Trophoblast cell (in vitro differentiated cells and primary cell): ENCODE measurements at regions not wholly inside any gene's neighbourhood (a gene's known extent, or its start where the extent isn't known, plus 50 kb on each side); places are given as distances from the start of the nearest gene placed in this dataset.

Experiments used
- DNase-seq, 2 donors: peaks; one replicate each; pipeline ENCODE4 v3.0.0-alpha.2; 2016
- H2AFZ ChIP-seq: 2 replicates; pipeline ENCODE4 v1.6.1; 2013; ENCODE audit warnings: low read length, moderate library complexity, mild to moderate bottlenecking; ENCODE audit not compliant: insufficient read depth, poor library complexity
- H2AK5ac ChIP-seq: 2 replicates; pipeline ENCODE4 v1.6.1; 2013; ENCODE audit warnings: mild to moderate bottlenecking, low read length
- H2BK120ac ChIP-seq: 2 replicates; pipeline ENCODE4 v1.6.1; 2013; ENCODE audit warnings: low read length, mild to moderate bottlenecking, moderate library complexity; ENCODE audit not compliant: insufficient read depth, poor library complexity
- H2BK12ac ChIP-seq: 2 replicates; pipeline ENCODE4 v1.6.1; 2013; ENCODE audit warnings: mild to moderate bottlenecking, low read length, moderate library complexity
- H2BK5ac ChIP-seq: 2 replicates; pipeline ENCODE4 v1.6.1; 2013; ENCODE audit warnings: low read length, low read depth, moderate library complexity, mild to moderate bottlenecking; ENCODE audit not compliant: poor library complexity
- H3K14ac ChIP-seq: 2 replicates; pipeline ENCODE4 v1.6.1; 2013; ENCODE audit warnings: mild to moderate bottlenecking, low read length
- H3K18ac ChIP-seq: 2 replicates; pipeline ENCODE4 v1.6.1; 2013; ENCODE audit warnings: mild to moderate bottlenecking, low read length
- H3K23ac ChIP-seq: 2 replicates; pipeline ENCODE4 v1.6.1; 2013; ENCODE audit warnings: low read length
- H3K27ac ChIP-seq: 2 replicates; pipeline ENCODE4 v1.5.1; 2013; ENCODE audit warnings: low read depth, mild to moderate bottlenecking, inconsistent platforms, low read length, moderate library complexity
- H3K27me3 ChIP-seq: 2 replicates; pipeline ENCODE4 v1.6.1; 2013; ENCODE audit warnings: inconsistent platforms, mild to moderate bottlenecking, low read length, moderate library complexity; ENCODE audit not compliant: insufficient read depth
- H3K36me3 ChIP-seq, 2 experiments: 1 replicate in 1 of 2; 2 replicates in 1 of 2; pipeline ENCODE4 v1.6.1; 2013; ENCODE audit warnings: low read length in 2 of 2, mild to moderate bottlenecking in 2 of 2, moderate library complexity in 1 of 2; ENCODE audit not compliant: insufficient read depth in 2 of 2, control insufficient read depth in 1 of 2
- H3K4ac ChIP-seq: 2 replicates; pipeline ENCODE4 v1.6.1; 2013; ENCODE audit warnings: low read depth, mild to moderate bottlenecking, low read length, moderate library complexity
- H3K4me1 ChIP-seq, 2 experiments: 1 replicate in 1 of 2; 2 replicates in 1 of 2; pipeline ENCODE4 v1.6.1; 2013; ENCODE audit warnings: low read length in 2 of 2, mild to moderate bottlenecking in 2 of 2, moderate library complexity in 1 of 2; ENCODE audit not compliant: insufficient read depth in 2 of 2, control insufficient read depth in 1 of 2
- H3K4me2 ChIP-seq: 2 replicates; pipeline ENCODE4 v1.6.1; 2013; ENCODE audit warnings: inconsistent platforms, mild to moderate bottlenecking, low read length, moderate library complexity
- H3K4me3 ChIP-seq: 2 replicates; pipeline ENCODE4 v1.5.1; 2013; ENCODE audit warnings: mild to moderate bottlenecking, low read depth, low read length, inconsistent platforms
- H3K79me1 ChIP-seq: one replicate; pipeline ENCODE4 v1.6.1; 2013; ENCODE audit warnings: low read length
- H3K79me2 ChIP-seq: 2 replicates; pipeline ENCODE4 v1.6.1; 2013; ENCODE audit warnings: low read length, mild to moderate bottlenecking; ENCODE audit not compliant: control insufficient read depth, insufficient read depth, poor library complexity
- H3K9ac ChIP-seq: 2 replicates; pipeline ENCODE4 v1.6.1; 2013; ENCODE audit warnings: mild to moderate bottlenecking, low read length
- H3K9me3 ChIP-seq: 2 replicates; pipeline ENCODE4 v1.6.1; 2013; ENCODE audit warnings: low read depth, mild to moderate bottlenecking, control low read depth, inconsistent platforms, low read length; ENCODE audit not compliant: insufficient read depth
- H4K12ac ChIP-seq: 2 replicates; pipeline ENCODE4 v1.6.1; 2013; ENCODE audit warnings: low read depth, mild to moderate bottlenecking, low read length, moderate library complexity
- H4K8ac ChIP-seq: 2 replicates; pipeline ENCODE4 v1.6.1; 2013; ENCODE audit warnings: low read depth, mild to moderate bottlenecking, low read length, moderate library complexity
- H4K91ac ChIP-seq: one replicate; pipeline ENCODE4 v1.6.1; 2013; ENCODE audit warnings: low read depth, mild to moderate bottlenecking, low read length, moderate library complexity
- WGBS: extraction: QIAGEN DNeasy Blood & Tissue Kit; methylation state at CpG from one replicate; pipeline ENCODE4 v1.1.7; 2013; ENCODE audit warnings: missing lambda C conversion rate; ENCODE audit not compliant: insufficient read length, insufficient coverage; ENCODE audit errors: extremely low coverage; 5-methylcytosine and 5-hydroxymethylcytosine counted together

DNA sequence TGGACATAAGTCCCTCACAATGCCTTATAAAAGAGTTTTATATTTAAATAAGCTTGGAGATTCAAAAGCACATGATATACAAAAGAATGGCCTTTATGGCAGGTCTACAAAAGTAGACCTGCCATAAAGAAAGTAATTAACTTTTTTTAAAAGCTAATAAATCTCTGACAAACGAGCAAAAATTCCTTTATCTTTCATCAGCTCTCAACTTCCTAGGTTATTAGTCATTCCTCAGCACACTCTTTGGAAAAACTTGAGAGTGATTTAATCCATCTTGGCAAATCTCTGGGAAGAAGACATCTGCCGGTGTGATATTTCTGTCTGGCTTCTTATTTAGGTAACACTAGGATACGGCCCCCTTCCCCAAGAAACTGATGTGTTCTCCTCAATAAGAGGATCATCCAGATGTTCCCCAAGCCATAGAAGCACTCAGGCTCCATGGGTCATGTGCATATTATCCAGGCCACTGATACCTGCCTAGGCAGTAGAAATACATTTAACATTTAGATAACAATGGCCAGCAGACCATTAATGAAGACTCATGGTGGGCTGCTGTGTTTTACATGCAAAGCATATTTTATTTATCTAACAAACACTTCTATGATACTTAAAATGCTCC lies 372.7 kb downstream of the LIG4 start:
- H3K4me1 ChIP-seq, result peaks cover 2 to 3% of the 10 kb centered on the region in 2 experiments
- H2BK120ac ChIP-seq, result no peak overlapping the region
- no CpG with 5 or more reads among the region's 3 CpGs for WGBS

GRCh38 chr13:107838588-107839161 lies 376.7 kb downstream of the LIG4 start:
- no peak overlapping the region for H4K8ac ChIP-seq
- H3K27me3 ChIP-seq, result no peaks in the 10 kb centered on the region
- H2BK120ac ChIP-seq, result no peak overlapping the region
- no peak overlapping the region for H2BK5ac ChIP-seq
- no peak for DNase-seq
- no peak overlapping the region for H2AFZ ChIP-seq
- peaks cover 2 to 3% of the 10 kb centered on the region in 2 experiments for H3K4me1 ChIP-seq
- H3K79me2 ChIP-seq, result no peaks in the 10 kb centered on the region
- no peaks in the 10 kb centered on the region for H3K36me3 ChIP-seq
- no peak overlapping the region for H3K14ac ChIP-seq
- no peaks in the 10 kb centered on the region for H3K9me3 ChIP-seq
- no peak overlapping the region for H4K91ac ChIP-seq
- H3K9ac ChIP-seq, result no peak overlapping the region
- H3K4ac ChIP-seq, result no peak overlapping the region
- no peak overlapping the region for H3K4me2 ChIP-seq
- no peak overlapping the region for H3K18ac ChIP-seq
- no peak overlapping the region for H2AK5ac ChIP-seq
- no peak overlapping the region for H4K12ac ChIP-seq
- WGBS, result no CpG with 5 or more reads among the region's 3 CpGs
- no peak overlapping the region for H3K27ac ChIP-seq
- no peak overlapping the region for H3K4me3 ChIP-seq
- no peak overlapping the region for H2BK12ac ChIP-seq
- H3K23ac ChIP-seq, result no peak overlapping the region
- H3K79me1 ChIP-seq, result no peaks in the 10 kb centered on the region

More for the DNA sequence above, 372.7 kb downstream of the LIG4 start:
- no peaks in the 10 kb centered on the region for H3K79me1 ChIP-seq
- H2AK5ac ChIP-seq, result no peak overlapping the region
- no peak overlapping the region for H3K4me3 ChIP-seq
- H3K36me3 ChIP-seq, result no peaks in the 10 kb centered on the region
- no peak overlapping the region for H3K4me2 ChIP-seq
- H3K23ac ChIP-seq, result no peak overlapping the region
- no peak overlapping the region for H3K9ac ChIP-seq
- no peak overlapping the region for H3K14ac ChIP-seq
- no peak overlapping the region for H3K27ac ChIP-seq
- H4K91ac ChIP-seq, result no peak overlapping the region
- H3K79me2 ChIP-seq, result no peaks in the 10 kb centered on the region
- H3K18ac ChIP-seq, result no peak overlapping the region
- no peak overlapping the region for H3K4ac ChIP-seq
- H3K9me3 ChIP-seq, result no peaks in the 10 kb centered on the region
- H2AFZ ChIP-seq, result no peak overlapping the region
- no peak overlapping the region for H4K8ac ChIP-seq
- peak in 1 of 2 donors; percentile 3 for DNase-seq
- no peak overlapping the region for H4K12ac ChIP-seq
- H2BK12ac ChIP-seq, result no peak overlapping the region
- H2BK5ac ChIP-seq, result no peak overlapping the region
- no peaks in the 10 kb centered on the region for H3K27me3 ChIP-seq

DNA sequence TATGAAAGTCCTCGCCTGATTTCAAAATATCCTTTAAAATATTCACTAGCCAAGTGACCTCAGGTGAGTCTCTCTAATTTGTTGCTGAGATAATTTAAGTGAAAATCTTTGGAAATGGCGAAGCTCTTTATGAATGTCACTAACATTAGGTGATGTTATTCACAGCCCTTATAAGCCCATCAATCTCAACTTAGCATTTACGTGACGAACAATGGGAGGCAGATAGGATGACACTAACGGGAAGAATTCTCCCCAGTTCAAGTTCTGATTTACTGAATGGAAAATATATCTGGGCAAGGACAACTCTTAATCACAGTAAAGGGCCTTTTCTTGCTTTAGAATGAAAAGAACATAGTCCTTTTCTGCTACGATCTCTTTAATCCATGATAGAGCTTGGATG lies 378.7 kb downstream of the LIG4 start:
- Histone ChIP-seq H2BK5ac (no peak overlapping the region), H3K4me1 (no peaks in the 10 kb centered on the region), H4K8ac (no peak overlapping the region), H3K4me3 (no peak overlapping the region), H2AFZ (no peak overlapping the region), H3K4ac (no peak overlapping the region), H3K23ac (no peak overlapping the region), H3K27me3 (no peaks in the 10 kb centered on the region), H4K12ac (no peak overlapping the region), H3K18ac (no peak overlapping the region), H3K27ac (no peak overlapping the region), H3K9me3 (no peaks in the 10 kb centered on the region), H4K91ac (no peak overlapping the region), H2AK5ac (no peak overlapping the region), H3K36me3 (no peaks in the 10 kb centered on the region), H2BK120ac (no peak overlapping the region), H3K9ac (no peak overlapping the region), H3K79me2 (no peaks in the 10 kb centered on the region), H3K4me2 (no peak overlapping the region), H3K14ac (no peak overlapping the region), H2BK12ac (no peak overlapping the region), H3K79me1 (no peaks in the 10 kb centered on the region)
- no peak for DNase-seq
- WGBS, result no CpG with 5 or more reads among the region's 6 CpGs

DNA sequence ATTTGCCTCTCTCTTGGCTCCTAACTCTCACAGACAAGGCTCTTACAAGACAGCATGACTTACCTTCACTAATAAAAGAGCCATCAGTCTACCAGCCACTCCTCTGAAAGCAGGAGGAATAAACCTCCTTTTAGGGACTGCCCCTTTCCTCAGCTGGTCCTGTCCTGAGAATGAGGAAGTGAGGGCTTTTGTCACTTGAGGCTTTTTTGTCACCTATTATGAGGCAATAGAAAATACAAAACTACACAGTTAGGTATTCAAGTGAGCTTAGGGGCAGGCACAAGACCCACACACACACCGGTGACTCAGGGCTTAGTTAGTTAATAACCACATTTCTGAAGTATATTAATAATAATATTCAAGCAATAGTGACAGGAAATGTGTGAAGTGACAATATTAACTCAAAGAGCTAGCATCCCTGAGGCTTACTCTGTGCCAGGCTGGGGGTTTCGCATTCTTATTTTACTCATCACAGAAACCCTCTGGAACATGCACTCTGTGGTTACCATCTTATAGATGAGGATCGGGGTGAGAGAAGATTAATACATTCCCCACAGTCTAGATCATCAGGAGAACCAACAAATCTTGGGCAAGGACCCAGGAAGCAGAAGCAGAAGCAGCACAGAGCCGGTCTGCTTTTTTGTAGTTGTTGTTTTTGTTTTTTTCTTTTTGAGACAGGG lies 379.9 kb downstream of the LIG4 start:
- H3K9me3 ChIP-seq, result no peaks in the 10 kb centered on the region
- no peaks in the 10 kb centered on the region for H3K79me1 ChIP-seq
- H3K4ac ChIP-seq, result no peak overlapping the region
- H2BK5ac ChIP-seq, result no peak overlapping the region
- H2BK120ac ChIP-seq, result no peak overlapping the region
- no peaks in the 10 kb centered on the region for H3K27me3 ChIP-seq
- no CpG with 5 or more reads among the region's 4 CpGs for WGBS
- no peak overlapping the region for H3K18ac ChIP-seq
- H2AFZ ChIP-seq, result no peak overlapping the region
- H3K9ac ChIP-seq, result no peak overlapping the region
- H3K79me2 ChIP-seq, result no peaks in the 10 kb centered on the region
- no peak overlapping the region for H4K8ac ChIP-seq
- no peaks in the 10 kb centered on the region for H3K4me1 ChIP-seq
- no peak overlapping the region for H3K14ac ChIP-seq
- no peak overlapping the region for H3K23ac ChIP-seq
- no peak overlapping the region for H4K12ac ChIP-seq
- H3K4me3 ChIP-seq, result no peak overlapping the region
- no peak overlapping the region for H4K91ac ChIP-seq
- H3K36me3 ChIP-seq, result no peaks in the 10 kb centered on the region
- no peak overlapping the region for H2AK5ac ChIP-seq
- H3K4me2 ChIP-seq, result no peak overlapping the region
- H3K27ac ChIP-seq, result no peak overlapping the region
- DNase-seq, result no peak
- no peak overlapping the region for H2BK12ac ChIP-seq
